Testis (tissue), 2 donors: ENCODE measurements at regions not wholly inside any gene's neighbourhood (a gene's known extent, or its start where the extent isn't known, plus 50 kb on each side); places are given as distances from the start of the nearest gene placed in this dataset.

ENCODE experiments used
- POLR2A ChIP-seq: fragments of 450-650 bp; IDR thresholded peaks from one replicate; pipeline ENCODE4 v1.6.1; 2017; ENCODE audit warnings: antibody characterized with exemption, mild to moderate bottlenecking, moderate library complexity
- TF ChIP-seq, protein P1 (sequence below), 3 experiments: fragments of 450-650 bp in 2 of 3; fragments of 200-600 bp in 1 of 3; sonication (generic) in 1 of 3; IDR thresholded peaks; one replicate each; pipeline ENCODE4 v1.5.1; 2016 to 2019; ENCODE audit warnings: antibody characterized with exemption in 3 of 3, mild to moderate bottlenecking in 2 of 3, moderate library complexity in 1 of 3

DNA sequence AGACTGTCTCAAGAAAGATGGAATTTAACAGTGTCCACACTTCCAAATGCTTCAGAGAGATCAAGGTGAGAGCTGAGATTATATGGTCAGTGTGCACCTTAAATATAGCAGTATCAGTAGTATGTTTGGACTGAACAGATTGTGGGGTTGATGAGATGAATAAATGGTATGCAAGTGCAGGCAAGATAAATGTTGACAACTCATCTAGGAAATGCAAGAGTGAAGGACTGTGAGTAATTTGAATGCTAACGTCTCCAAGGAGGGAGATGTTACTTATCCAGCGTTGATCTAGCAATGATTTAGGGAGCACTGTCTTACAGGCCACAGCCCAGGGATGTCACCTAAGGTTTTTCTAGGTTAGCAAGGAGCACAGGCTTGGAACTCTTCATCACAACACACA is 170.7 kb upstream of the GALNT2 start:
- no peak for TF ChIP-seq POLR2A
- TF ChIP-seq, protein P1, sequence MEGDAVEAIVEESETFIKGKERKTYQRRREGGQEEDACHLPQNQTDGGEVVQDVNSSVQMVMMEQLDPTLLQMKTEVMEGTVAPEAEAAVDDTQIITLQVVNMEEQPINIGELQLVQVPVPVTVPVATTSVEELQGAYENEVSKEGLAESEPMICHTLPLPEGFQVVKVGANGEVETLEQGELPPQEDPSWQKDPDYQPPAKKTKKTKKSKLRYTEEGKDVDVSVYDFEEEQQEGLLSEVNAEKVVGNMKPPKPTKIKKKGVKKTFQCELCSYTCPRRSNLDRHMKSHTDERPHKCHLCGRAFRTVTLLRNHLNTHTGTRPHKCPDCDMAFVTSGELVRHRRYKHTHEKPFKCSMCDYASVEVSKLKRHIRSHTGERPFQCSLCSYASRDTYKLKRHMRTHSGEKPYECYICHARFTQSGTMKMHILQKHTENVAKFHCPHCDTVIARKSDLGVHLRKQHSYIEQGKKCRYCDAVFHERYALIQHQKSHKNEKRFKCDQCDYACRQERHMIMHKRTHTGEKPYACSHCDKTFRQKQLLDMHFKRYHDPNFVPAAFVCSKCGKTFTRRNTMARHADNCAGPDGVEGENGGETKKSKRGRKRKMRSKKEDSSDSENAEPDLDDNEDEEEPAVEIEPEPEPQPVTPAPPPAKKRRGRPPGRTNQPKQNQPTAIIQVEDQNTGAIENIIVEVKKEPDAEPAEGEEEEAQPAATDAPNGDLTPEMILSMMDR (IDR thresholded peaks at IDR 0.05): no peak
